NCI-H345 treated with DMSO at 0.1 percent for 48 hours (cell line): ENCODE measurements at regions not wholly inside any gene's neighbourhood (a gene's known extent, or its start where the extent isn't known, plus 50 kb on each side); places are given as distances from the start of the nearest gene placed in this dataset.

Experiments
- DNase-seq: peaks from one replicate; lab custom pipeline; 2025; ENCODE audit not compliant: unreplicated experiment; lab: John Stamatoyannopoulos, UW

- no peak for DNase-seq
Observed at GRCh38 chr6:142679907-142680700, 264.9 kb downstream of the HIVEP2 start.

GRCh38 chr6:142681099-142681498 is 263.9 kb downstream of the HIVEP2 start:
- no peak for DNase-seq

- DNase-seq, result no peak
Observed at GRCh38 chr6:142682985-142683384, 262.0 kb downstream of the HIVEP2 start.

- no peak for DNase-seq
Observed at GRCh38 chr6:142683714-142684141, 261.2 kb downstream of the HIVEP2 start.

GRCh38 chr6:142684371-142684770 is 260.6 kb downstream of the HIVEP2 start:
- DNase-seq, result no peak

GRCh38 chr6:142685852-142686506 is 259.0 kb downstream of the HIVEP2 start:
- DNase-seq, result no peak

GRCh38 chr6:142686507-142686887 is 258.5 kb downstream of the HIVEP2 start:
- DNase-seq, result no peak

GRCh38 chr6:142692942-142693341 is 252.0 kb downstream of the HIVEP2 start:
- DNase-seq, result peak; percentile 49

- no peak for DNase-seq
Observed at GRCh38 chr6:142693441-142693840, 251.5 kb downstream of the HIVEP2 start.

- no peak for DNase-seq
Observed at GRCh38 chr6:142694054-142694453, 250.9 kb downstream of the HIVEP2 start.

GRCh38 chr6:142695016-142695415 is 250.0 kb downstream of the HIVEP2 start:
- no peak for DNase-seq

GRCh38 chr6:142696123-142697000 is 248.6 kb downstream of the HIVEP2 start:
- no peak for DNase-seq

GRCh38 chr6:142697001-142697335 is 248.0 kb downstream of the HIVEP2 start:
- no peak for DNase-seq

- no peak for DNase-seq
Observed at GRCh38 chr6:142697922-142698321, 247.1 kb downstream of the HIVEP2 start.

- no peak for DNase-seq
Observed at GRCh38 chr6:142698751-142699150, 246.2 kb downstream of the HIVEP2 start.

GRCh38 chr6:142699391-142699790 is 245.6 kb downstream of the HIVEP2 start:
- DNase-seq, result no peak

- DNase-seq, result no peak
Observed at GRCh38 chr6:142700032-142700431, 244.9 kb downstream of the HIVEP2 start.

GRCh38 chr6:142700671-142701312 is 244.2 kb downstream of the HIVEP2 start:
- DNase-seq, result no peak
